ENCODE measurements at regions not wholly inside any gene's neighbourhood (a gene's known extent, or its start where the extent isn't known, plus 50 kb on each side); places are given as distances from the start of the nearest gene placed in this dataset.

- H4K20me1 ChIP-seq (ENCODE audit: control insufficient read depth, insufficient read depth, low read depth, low read length), result no peaks in the 10 kb centered on the region
- no peaks in the 10 kb centered on the region for H3K36me3 ChIP-seq (ENCODE audit: control insufficient read depth, low read length)
- H3K9me2 ChIP-seq (replicated peaks; ENCODE audit: control insufficient read depth, low read length), result no peaks in the 10 kb centered on the region; the same call in 1 of the 2 replicates
- no peaks in the 10 kb centered on the region for H3K9me3 ChIP-seq (ENCODE audit: control insufficient read depth, insufficient read depth, low read length)
- H3K4me2 ChIP-seq (ENCODE audit: low read length), result no peak overlapping the region
- H3K4me1 ChIP-seq (ENCODE audit: control insufficient read depth, low read length), result no peaks in the 10 kb centered on the region
- H3F3A ChIP-seq (ENCODE audit: control insufficient read depth, insufficient read depth), result no peaks in the 10 kb centered on the region
- no peaks in the 10 kb centered on the region for H3K79me2 ChIP-seq (ENCODE audit: control insufficient read depth, low read length)
- H3K27ac ChIP-seq (ENCODE audit: low read depth, low read length), result no peak overlapping the region
- H3K4me3 ChIP-seq (ENCODE audit: low read length), result no peak overlapping the region
- TF ChIP-seq, protein P1, sequence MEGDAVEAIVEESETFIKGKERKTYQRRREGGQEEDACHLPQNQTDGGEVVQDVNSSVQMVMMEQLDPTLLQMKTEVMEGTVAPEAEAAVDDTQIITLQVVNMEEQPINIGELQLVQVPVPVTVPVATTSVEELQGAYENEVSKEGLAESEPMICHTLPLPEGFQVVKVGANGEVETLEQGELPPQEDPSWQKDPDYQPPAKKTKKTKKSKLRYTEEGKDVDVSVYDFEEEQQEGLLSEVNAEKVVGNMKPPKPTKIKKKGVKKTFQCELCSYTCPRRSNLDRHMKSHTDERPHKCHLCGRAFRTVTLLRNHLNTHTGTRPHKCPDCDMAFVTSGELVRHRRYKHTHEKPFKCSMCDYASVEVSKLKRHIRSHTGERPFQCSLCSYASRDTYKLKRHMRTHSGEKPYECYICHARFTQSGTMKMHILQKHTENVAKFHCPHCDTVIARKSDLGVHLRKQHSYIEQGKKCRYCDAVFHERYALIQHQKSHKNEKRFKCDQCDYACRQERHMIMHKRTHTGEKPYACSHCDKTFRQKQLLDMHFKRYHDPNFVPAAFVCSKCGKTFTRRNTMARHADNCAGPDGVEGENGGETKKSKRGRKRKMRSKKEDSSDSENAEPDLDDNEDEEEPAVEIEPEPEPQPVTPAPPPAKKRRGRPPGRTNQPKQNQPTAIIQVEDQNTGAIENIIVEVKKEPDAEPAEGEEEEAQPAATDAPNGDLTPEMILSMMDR (IDR thresholded peaks at IDR 0.05; ENCODE audit: low read depth, low read length, poor library complexity, severe bottlenecking), result no peak
- TF ChIP-seq EZH2phosphoT487 (IDR thresholded peaks at IDR 0.05; ENCODE audit: borderline replicate concordance, low read length), result no peak
- no peaks in the 10 kb centered on the region for H3K27me3 ChIP-seq (ENCODE audit: control insufficient read depth, low read length)
Measured at GRCh38 chr3:8385848-8386620, 115.6 kb upstream of the LMCD1 start.

DNA sequence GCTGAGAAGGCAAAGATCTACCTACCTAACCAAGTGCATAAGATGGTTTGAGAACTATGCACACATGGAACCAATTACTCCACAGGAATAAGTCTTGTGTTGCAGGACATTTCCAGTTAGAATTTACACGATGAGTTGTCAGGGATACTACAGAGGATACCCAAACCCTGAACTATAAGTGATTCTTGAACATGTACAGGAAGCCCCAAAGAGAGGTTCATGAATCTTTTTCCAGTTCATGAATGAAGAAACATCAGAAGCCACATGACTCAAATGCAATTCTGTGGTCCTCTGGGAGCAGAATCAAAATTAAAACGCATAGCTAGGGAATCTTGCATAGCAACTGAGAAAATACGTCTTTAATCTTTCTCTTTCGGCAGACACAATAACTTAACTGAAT lies 114.1 kb upstream of the LMCD1 start:
- H3F3A ChIP-seq (ENCODE audit: control insufficient read depth, insufficient read depth), result no peaks in the 10 kb centered on the region
- TF ChIP-seq, protein P1 (IDR thresholded peaks at IDR 0.05; ENCODE audit: low read depth, low read length, poor library complexity, severe bottlenecking), result no peak
- no peak for TF ChIP-seq EZH2phosphoT487 (IDR thresholded peaks at IDR 0.05; ENCODE audit: borderline replicate concordance, low read length)
- H3K9me3 ChIP-seq (ENCODE audit: control insufficient read depth, insufficient read depth, low read length), result no peaks in the 10 kb centered on the region
- H3K4me3 ChIP-seq (ENCODE audit: low read length), result no peak overlapping the region
- H3K4me1 ChIP-seq (ENCODE audit: control insufficient read depth, low read length), result no peaks in the 10 kb centered on the region
- no peaks in the 10 kb centered on the region for H3K36me3 ChIP-seq (ENCODE audit: control insufficient read depth, low read length)
- no peaks in the 10 kb centered on the region for H3K27me3 ChIP-seq (ENCODE audit: control insufficient read depth, low read length)
- H3K9me2 ChIP-seq (replicated peaks; ENCODE audit: control insufficient read depth, low read length), result no peaks in the 10 kb centered on the region; the same call in 1 of the 2 replicates
- no peaks in the 10 kb centered on the region for H3K79me2 ChIP-seq (ENCODE audit: control insufficient read depth, low read length)
- no peak overlapping the region for H3K4me2 ChIP-seq (ENCODE audit: low read length)
- no peak overlapping the region for H3K27ac ChIP-seq (ENCODE audit: low read depth, low read length)
- H4K20me1 ChIP-seq (ENCODE audit: control insufficient read depth, insufficient read depth, low read depth, low read length), result no peaks in the 10 kb centered on the region

- Histone ChIP-seq H3K27ac (ENCODE audit: low read depth, low read length) (no peak overlapping the region), H3K79me2 (ENCODE audit: control insufficient read depth, low read length) (no peaks in the 10 kb centered on the region), H3K27me3 (ENCODE audit: control insufficient read depth, low read length) (no peaks in the 10 kb centered on the region), H3K4me2 (ENCODE audit: low read length) (no peak overlapping the region), H3K4me3 (ENCODE audit: low read length) (no peak overlapping the region), H3K9me3 (ENCODE audit: control insufficient read depth, insufficient read depth, low read length) (no peaks in the 10 kb centered on the region), H3K9me2 (replicated peaks; ENCODE audit: control insufficient read depth, low read length) (no peaks in the 10 kb centered on the region), H3F3A (ENCODE audit: control insufficient read depth, insufficient read depth) (no peaks in the 10 kb centered on the region), H3K36me3 (ENCODE audit: control insufficient read depth, low read length) (no peaks in the 10 kb centered on the region), H4K20me1 (ENCODE audit: control insufficient read depth, insufficient read depth, low read depth, low read length) (no peaks in the 10 kb centered on the region), H3K4me1 (ENCODE audit: control insufficient read depth, low read length) (no peaks in the 10 kb centered on the region)
- no peak for TF ChIP-seq EZH2phosphoT487 (IDR thresholded peaks at IDR 0.05; ENCODE audit: borderline replicate concordance, low read length)
- TF ChIP-seq, protein P1 (IDR thresholded peaks at IDR 0.05; ENCODE audit: low read depth, low read length, poor library complexity, severe bottlenecking), result no peak
Measured at GRCh38 chr3:8399686-8400085, 101.9 kb upstream of the LMCD1 start.

All from DOHH2 (cell line).